ENCODE measurements at regions not wholly inside any gene's neighbourhood (a gene's known extent, or its start where the extent isn't known, plus 50 kb on each side); places are given as distances from the start of the nearest gene placed in this dataset.

DNA sequence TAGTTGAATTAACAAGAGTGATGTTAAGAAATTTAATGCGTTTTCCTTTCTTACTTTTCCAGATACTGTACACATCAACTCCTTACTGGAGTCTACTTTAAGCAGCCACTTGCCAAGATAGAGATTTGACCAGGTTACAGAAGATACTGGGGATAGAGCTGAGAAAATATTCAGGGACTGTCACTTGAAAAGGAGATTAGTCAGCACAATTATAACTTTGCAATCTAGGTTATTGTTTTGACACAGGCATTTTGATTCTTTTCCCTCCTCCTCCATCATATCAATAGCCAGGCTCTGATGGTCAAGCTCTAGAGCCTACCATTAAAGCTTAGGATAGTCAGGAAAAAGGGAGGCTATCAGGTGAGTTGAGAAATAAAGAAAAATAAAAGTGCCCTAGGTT is 345.9 kb upstream of the ITGA1 start:
- no peak for DNase-seq (ENCODE audit: low read depth)
- no peak overlapping the region for H3K4me3 ChIP-seq (ENCODE audit: low read depth, low read length)
- TF ChIP-seq, protein P1, sequence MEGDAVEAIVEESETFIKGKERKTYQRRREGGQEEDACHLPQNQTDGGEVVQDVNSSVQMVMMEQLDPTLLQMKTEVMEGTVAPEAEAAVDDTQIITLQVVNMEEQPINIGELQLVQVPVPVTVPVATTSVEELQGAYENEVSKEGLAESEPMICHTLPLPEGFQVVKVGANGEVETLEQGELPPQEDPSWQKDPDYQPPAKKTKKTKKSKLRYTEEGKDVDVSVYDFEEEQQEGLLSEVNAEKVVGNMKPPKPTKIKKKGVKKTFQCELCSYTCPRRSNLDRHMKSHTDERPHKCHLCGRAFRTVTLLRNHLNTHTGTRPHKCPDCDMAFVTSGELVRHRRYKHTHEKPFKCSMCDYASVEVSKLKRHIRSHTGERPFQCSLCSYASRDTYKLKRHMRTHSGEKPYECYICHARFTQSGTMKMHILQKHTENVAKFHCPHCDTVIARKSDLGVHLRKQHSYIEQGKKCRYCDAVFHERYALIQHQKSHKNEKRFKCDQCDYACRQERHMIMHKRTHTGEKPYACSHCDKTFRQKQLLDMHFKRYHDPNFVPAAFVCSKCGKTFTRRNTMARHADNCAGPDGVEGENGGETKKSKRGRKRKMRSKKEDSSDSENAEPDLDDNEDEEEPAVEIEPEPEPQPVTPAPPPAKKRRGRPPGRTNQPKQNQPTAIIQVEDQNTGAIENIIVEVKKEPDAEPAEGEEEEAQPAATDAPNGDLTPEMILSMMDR (IDR thresholded peaks at IDR 0.05; ENCODE audit: insufficient read depth, low read length), result no peak

DNA sequence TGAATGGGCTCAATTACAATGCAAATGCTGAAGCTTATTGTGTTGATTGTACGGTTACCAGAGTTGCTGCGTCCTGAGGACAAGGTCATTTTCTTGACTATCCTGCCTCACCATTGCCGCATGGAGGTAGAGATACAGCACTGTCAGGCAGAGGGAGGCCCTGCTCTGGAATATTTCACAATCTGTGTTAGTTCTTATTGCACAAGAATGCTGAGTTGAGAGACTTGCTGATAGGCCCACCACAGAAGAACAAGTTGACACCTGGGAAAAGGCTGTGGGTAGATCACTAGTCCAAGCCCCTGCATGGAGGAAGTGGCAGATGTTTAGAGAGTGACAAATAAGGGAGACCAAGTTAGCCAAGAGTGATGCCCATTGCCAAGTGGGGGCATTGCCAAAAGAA is 344.5 kb upstream of the ITGA1 start:
- H3K4me3 ChIP-seq (ENCODE audit: low read depth, low read length), result no peak overlapping the region
- DNase-seq (ENCODE audit: low read depth), result no peak
- TF ChIP-seq, protein P1 (IDR thresholded peaks at IDR 0.05; ENCODE audit: insufficient read depth, low read length), result no peak

DNA sequence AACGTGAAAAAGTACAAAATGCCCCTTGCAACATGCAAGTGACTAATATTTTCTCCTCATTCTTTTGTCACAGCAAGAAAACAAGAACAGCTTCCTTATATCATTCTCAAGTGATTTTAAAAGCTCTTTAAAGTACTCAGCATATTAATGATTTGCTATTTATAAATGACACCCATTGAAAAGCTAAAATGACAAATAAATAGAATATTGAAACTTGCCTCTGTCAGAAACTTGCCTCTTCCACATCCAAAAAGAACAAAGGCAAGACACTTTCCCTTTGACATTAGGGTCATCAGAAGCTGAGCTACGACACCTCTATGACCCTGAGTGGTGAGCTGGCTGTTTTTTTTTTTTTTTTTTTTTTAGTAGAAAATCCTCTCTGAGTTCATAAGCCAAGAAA is 339.6 kb upstream of the ITGA1 start:
- TF ChIP-seq, protein P1 (IDR thresholded peaks at IDR 0.05; ENCODE audit: insufficient read depth, low read length), result no peak
- no peak for DNase-seq (ENCODE audit: low read depth)
- no peak overlapping the region for H3K4me3 ChIP-seq (ENCODE audit: low read depth, low read length)

DNA sequence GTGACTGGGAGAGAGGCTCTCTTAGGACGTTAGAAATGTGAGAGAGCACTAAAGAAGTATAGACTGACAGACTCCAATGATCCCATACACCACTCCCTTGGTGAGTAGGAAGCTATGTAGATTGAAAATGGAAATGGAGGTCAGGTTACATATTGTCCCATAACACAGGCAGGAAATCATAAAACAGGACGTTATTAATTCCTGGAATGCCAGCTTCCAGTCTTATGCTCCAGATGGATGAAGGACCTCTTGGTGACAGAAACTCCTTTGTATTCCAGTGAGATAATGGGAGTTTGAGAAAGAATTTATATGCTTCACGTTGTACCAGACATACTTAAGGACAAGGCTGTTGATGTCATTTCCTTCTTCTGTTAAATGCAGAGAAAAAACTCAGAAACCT is 338.2 kb upstream of the ITGA1 start:
- H3K4me3 ChIP-seq (ENCODE audit: low read depth, low read length), result no peak overlapping the region
- TF ChIP-seq, protein P1 (IDR thresholded peaks at IDR 0.05; ENCODE audit: insufficient read depth, low read length), result no peak
- DNase-seq (ENCODE audit: low read depth), result no peak

DNA sequence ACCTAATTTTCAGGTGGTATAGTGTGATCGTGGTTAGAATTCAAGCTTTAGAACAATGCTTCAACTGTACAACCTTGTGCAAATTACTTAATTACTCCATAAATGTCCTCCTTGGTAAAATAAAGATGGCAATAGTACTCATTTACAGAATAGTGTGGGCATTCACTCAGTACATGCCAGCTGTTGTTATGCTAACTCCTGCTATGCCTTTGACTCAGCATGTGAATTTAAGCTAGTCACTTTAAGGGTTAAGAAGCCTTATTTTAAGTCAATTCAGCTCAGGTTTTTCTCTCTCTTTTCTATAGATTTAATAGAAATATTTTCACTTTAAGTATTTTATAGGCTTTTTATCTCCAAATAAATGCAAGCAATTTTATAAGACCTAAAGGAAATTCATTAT is 335.6 kb upstream of the ITGA1 start:
- H3K4me3 ChIP-seq (ENCODE audit: low read depth, low read length), result no peak overlapping the region
- DNase-seq (ENCODE audit: low read depth), result no peak
- TF ChIP-seq, protein P1 (IDR thresholded peaks at IDR 0.05; ENCODE audit: insufficient read depth, low read length), result no peak

DNA sequence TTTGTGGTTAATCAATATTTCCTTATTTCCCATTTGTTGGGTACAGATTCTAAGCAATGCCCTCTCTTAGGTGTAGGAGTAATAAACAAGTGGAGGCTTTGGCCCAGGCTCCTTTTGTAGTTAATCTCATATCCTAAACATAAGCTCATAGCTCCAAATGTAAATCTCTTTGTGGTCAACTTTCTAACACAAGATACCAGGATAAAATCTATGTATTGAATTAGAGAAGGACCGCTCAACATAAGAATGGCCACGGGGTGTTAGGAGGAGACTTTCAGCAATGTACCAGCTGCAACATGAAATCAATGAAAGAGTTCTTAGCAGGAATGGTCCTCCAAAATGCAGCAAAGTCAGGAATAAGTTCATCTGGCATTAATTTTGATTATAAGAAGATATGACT is 334.5 kb upstream of the ITGA1 start:
- TF ChIP-seq, protein P1 (IDR thresholded peaks at IDR 0.05; ENCODE audit: insufficient read depth, low read length), result no peak
- H3K4me3 ChIP-seq (ENCODE audit: low read depth, low read length), result no peak overlapping the region
- no peak for DNase-seq (ENCODE audit: low read depth)

DNA sequence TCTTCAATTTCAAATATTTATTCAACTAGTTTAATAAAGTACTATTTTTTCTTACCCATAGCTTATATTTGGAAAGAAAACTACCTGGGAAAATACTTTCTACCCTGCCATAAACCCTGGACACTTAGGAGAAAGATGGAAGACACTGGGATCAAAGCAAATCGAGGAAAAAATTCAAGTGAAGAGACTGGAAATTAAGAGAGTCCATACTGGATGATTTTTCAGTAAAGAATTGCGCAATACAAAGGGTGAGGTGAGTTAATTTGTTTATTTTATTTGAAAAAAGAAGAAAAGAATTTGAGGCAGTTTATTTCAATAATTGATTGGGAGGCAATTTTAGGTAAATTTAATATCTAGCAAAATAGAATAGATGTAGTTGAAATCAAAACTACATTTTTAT is 331.8 kb upstream of the ITGA1 start:
- no peak overlapping the region for H3K4me3 ChIP-seq (ENCODE audit: low read depth, low read length)
- no peak for DNase-seq (ENCODE audit: low read depth)
- TF ChIP-seq, protein P1 (IDR thresholded peaks at IDR 0.05; ENCODE audit: insufficient read depth, low read length), result no peak

All from fibroblast of the aortic adventitia (primary cell).